H9 (cell line): ENCODE measurements at regions not wholly inside any gene's neighbourhood (a gene's known extent, or its start where the extent isn't known, plus 50 kb on each side); places are given as distances from the start of the nearest gene placed in this dataset.

Experiments
- DNase-seq: peaks from one replicate; pipeline ENCODE4 v3.0.0-alpha.2; 2017
- H2AFZ ChIP-seq: one replicate; pipeline ENCODE4 v1.6.1; 2013; ENCODE audit warnings: mild to moderate bottlenecking, low read length, control low read depth, moderate library complexity
- H2AK5ac ChIP-seq: 2 replicates; pipeline ENCODE4 v1.6.1; 2013; ENCODE audit warnings: low read length, control low read depth, mixed read lengths; ENCODE audit not compliant: insufficient read length
- H2BK120ac ChIP-seq: one replicate; pipeline ENCODE4 v1.6.1; 2013; ENCODE audit warnings: low read depth, mild to moderate bottlenecking, low read length, control low read depth, inconsistent platforms; ENCODE audit not compliant: poor library complexity, severe bottlenecking
- H2BK12ac ChIP-seq: 2 replicates; pipeline ENCODE4 v1.6.1; 2013; ENCODE audit warnings: low read length, control low read depth, mixed read lengths, low read depth; ENCODE audit not compliant: insufficient read length
- H2BK15ac ChIP-seq: 2 replicates; pipeline ENCODE4 v1.6.1; 2013; ENCODE audit warnings: low read depth, low read length, control low read depth
- H2BK20ac ChIP-seq: one replicate; pipeline ENCODE4 v1.6.1; 2013; ENCODE audit warnings: low read depth, mild to moderate bottlenecking, low read length, control low read depth, inconsistent platforms; ENCODE audit not compliant: poor library complexity, severe bottlenecking
- H2BK5ac ChIP-seq: 2 replicates; pipeline ENCODE4 v1.6.1; 2013; ENCODE audit warnings: low read length, control low read depth, mixed read lengths; ENCODE audit not compliant: insufficient read length
- H3K14ac ChIP-seq: 2 replicates; pipeline ENCODE4 v1.6.1; 2013; ENCODE audit warnings: low read length, control low read depth; ENCODE audit not compliant: insufficient read depth
- H3K18ac ChIP-seq: 2 replicates; pipeline ENCODE4 v1.6.1; 2013; ENCODE audit warnings: low read depth, mild to moderate bottlenecking, mixed read lengths, low read length, control low read depth; ENCODE audit not compliant: insufficient read length
- H3K23ac ChIP-seq: 2 replicates; pipeline ENCODE4 v1.6.1; 2013; ENCODE audit warnings: low read length, control low read depth, mixed read lengths, low read depth; ENCODE audit not compliant: insufficient read length
- H3K23me2 ChIP-seq: 2 replicates; pipeline ENCODE4 v1.6.1; 2013; ENCODE audit warnings: low read depth, mild to moderate bottlenecking, mixed read lengths, low read length, control low read depth; ENCODE audit not compliant: insufficient read length, poor library complexity, severe bottlenecking
- H3K27ac ChIP-seq: 2 replicates; pipeline ENCODE4 v1.5.1; 2013; ENCODE audit warnings: low read length, control low read depth, mixed read lengths, low read depth; ENCODE audit not compliant: insufficient read length
- H3K27me3 ChIP-seq: 2 replicates; pipeline ENCODE4 v1.6.1; 2013; ENCODE audit warnings: low read length, control low read depth, inconsistent platforms; ENCODE audit not compliant: insufficient read depth
- H3K4ac ChIP-seq: 2 replicates; pipeline ENCODE4 v1.6.1; 2013; ENCODE audit warnings: low read depth, mild to moderate bottlenecking, control low read depth, inconsistent platforms, low read length, moderate library complexity
- H3K4me1 ChIP-seq: 2 replicates; pipeline ENCODE4 v1.6.1; 2013; ENCODE audit warnings: low read length, control low read depth, inconsistent platforms; ENCODE audit not compliant: insufficient read depth
- H3K4me2 ChIP-seq: 2 replicates; pipeline ENCODE4 v1.6.1; 2013; ENCODE audit warnings: low read length, control low read depth, mixed read lengths; ENCODE audit not compliant: insufficient read length, insufficient read depth
- H3K56ac ChIP-seq: 2 replicates; pipeline ENCODE4 v1.6.1; 2013; ENCODE audit warnings: low read depth, mild to moderate bottlenecking, mixed read lengths, low read length, control low read depth; ENCODE audit not compliant: insufficient read length
- H3K79me1 ChIP-seq: 2 replicates; pipeline ENCODE4 v1.6.1; 2013; ENCODE audit warnings: low read depth, mild to moderate bottlenecking, moderate library complexity, low read length, control low read depth, inconsistent platforms; ENCODE audit not compliant: insufficient read depth, poor library complexity, severe bottlenecking
- H3K79me2 ChIP-seq: 2 replicates; pipeline ENCODE4 v1.6.1; 2013; ENCODE audit warnings: low read length, control low read depth, inconsistent platforms; ENCODE audit not compliant: insufficient read depth
- H3K9ac ChIP-seq: 2 replicates; pipeline ENCODE4 v1.6.1; 2013; ENCODE audit warnings: low read length, control low read depth, mixed read lengths; ENCODE audit not compliant: insufficient read length; ENCODE audit errors: extremely low read depth
- H3K9me3 ChIP-seq: one replicate; pipeline ENCODE4 v1.6.1; 2013; ENCODE audit warnings: low read depth, low read length, inconsistent platforms; ENCODE audit not compliant: control insufficient read depth
- H3T11ph ChIP-seq: one replicate; pipeline ENCODE4 v1.6.1; 2013; ENCODE audit warnings: mild to moderate bottlenecking, low read length, control low read depth, inconsistent platforms
- H4K20me1 ChIP-seq: one replicate; pipeline ENCODE4 v1.6.1; 2013; ENCODE audit not compliant: control insufficient read depth, insufficient read length, insufficient read depth
- H4K5ac ChIP-seq: 2 replicates; pipeline ENCODE4 v1.6.1; 2013; ENCODE audit warnings: low read depth, mild to moderate bottlenecking, mixed read lengths, low read length, control low read depth; ENCODE audit not compliant: insufficient read length
- H4K8ac ChIP-seq: replicated peaks from 2 replicates; pipeline ENCODE4 v1.6.1; 2013; ENCODE audit warnings: low read length, control low read depth, mixed read lengths, low read depth; ENCODE audit not compliant: insufficient read length
- H4K91ac ChIP-seq: 2 replicates; pipeline ENCODE4 v1.6.1; 2013; ENCODE audit warnings: low read depth, mild to moderate bottlenecking, moderate library complexity, mixed read lengths, low read length, control low read depth; ENCODE audit not compliant: insufficient read length
- H3K27ac Mint-ChIP-seq, 3 experiments: 2 replicates in 2 of 3; 3 replicates in 1 of 3; pipeline ENCODE4 v1.8.0; 2020 to 2021; ENCODE audit warnings: mixed read lengths in 3 of 3, mild to moderate bottlenecking in 1 of 3, moderate library complexity in 1 of 3
- H3K27me3 Mint-ChIP-seq: 2 replicates; pipeline ENCODE4 v1.8.0; 2021; ENCODE audit warnings: low read depth, mild to moderate bottlenecking, moderate library complexity, mixed read lengths
- H3K36me3 Mint-ChIP-seq, 3 experiments: 2 replicates in 2 of 3; 3 replicates in 1 of 3; pipeline ENCODE4 v1.8.0; 2020 to 2021; ENCODE audit warnings: low read depth in 3 of 3, mixed read lengths in 3 of 3; ENCODE audit not compliant: insufficient read depth in 1 of 3
- H3K4me1 Mint-ChIP-seq, 2 experiments: 2 replicates each; pipeline ENCODE4 v1.8.0; 2020; ENCODE audit warnings: mixed read lengths in 2 of 2
- H3K4me3 Mint-ChIP-seq, 2 experiments: 2 replicates in 1 of 2; 3 replicates in 1 of 2; pipeline ENCODE4 v1.8.0; 2020 to 2021; ENCODE audit warnings: mild to moderate bottlenecking in 2 of 2, mixed read lengths in 2 of 2, moderate library complexity in 1 of 2
- H3K9me3 Mint-ChIP-seq, 2 experiments: 2 replicates in 1 of 2; 3 replicates in 1 of 2; pipeline ENCODE4 v1.8.0; 2020; ENCODE audit warnings: mild to moderate bottlenecking in 2 of 2, mixed read lengths in 2 of 2, moderate library complexity in 1 of 2
- TF ChIP-seq, protein P1 (sequence below): fragments of 200-600 bp; sonication (generic); conservative IDR thresholded peaks from 3 replicates; pipeline ENCODE4 v1.8.0; 2021; ENCODE audit warnings: antibody characterized with exemption, mild to moderate bottlenecking

DNA sequence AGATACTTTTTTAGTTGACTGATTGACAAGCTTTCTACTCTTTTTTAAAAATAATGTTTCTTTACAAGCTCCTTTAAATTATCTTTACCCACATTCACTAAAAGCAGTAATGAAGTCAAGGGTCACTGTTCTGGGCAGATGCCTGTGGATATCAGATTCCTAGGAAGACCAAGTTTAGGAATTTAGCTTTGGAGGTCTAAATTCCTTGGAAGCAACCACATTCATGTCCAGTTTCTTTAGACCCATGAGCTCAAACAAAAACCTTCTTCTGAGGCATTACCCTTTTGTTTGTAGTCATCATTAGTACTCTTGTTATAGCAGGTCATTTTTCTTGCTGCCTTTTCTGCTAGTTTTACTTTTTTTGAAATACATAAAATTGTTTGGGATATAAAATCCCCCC, 462.9 kb upstream of the JAG1 start:
- Histone ChIP-seq H3K79me2 (no peaks in the 10 kb centered on the region), H2BK20ac (no peak overlapping the region), H3K4ac (no peak overlapping the region), H4K8ac (no peak overlapping the region), H4K91ac (no peak overlapping the region), H3K18ac (no peak overlapping the region), H3K56ac (no peak overlapping the region), H2AK5ac (no peak overlapping the region), H2BK15ac (no peak overlapping the region), H2BK5ac (no peak overlapping the region), H4K5ac (no peak overlapping the region), H2AFZ (no peak overlapping the region), H3K14ac (no peak overlapping the region), H3K9me3 (no peaks in the 10 kb centered on the region), H3K79me1 (no peaks in the 10 kb centered on the region), H4K20me1 (no peaks in the 10 kb centered on the region), H3K4me2 (no peak overlapping the region), H3K23ac (no peak overlapping the region), H3K23me2 (no peaks in the 10 kb centered on the region), H3K4me1 (no peaks in the 10 kb centered on the region), H2BK12ac (no peak overlapping the region), H3K9ac (no peak overlapping the region), H3T11ph (no peak overlapping the region), H2BK120ac (no peak overlapping the region), H3K27me3 (no peaks in the 10 kb centered on the region), H3K27ac (no peak overlapping the region)
- Mint-ChIP-seq H3K4me1 (no peaks in the 10 kb centered on the region), H3K9me3 (no peaks in the 10 kb centered on the region), H3K36me3 (no peaks in the 10 kb centered on the region), H3K27me3 (no peaks in the 10 kb centered on the region), H3K27ac (no peak overlapping the region), H3K4me3 (no peak overlapping the region)
- no peak for DNase-seq
- TF ChIP-seq, protein P1, sequence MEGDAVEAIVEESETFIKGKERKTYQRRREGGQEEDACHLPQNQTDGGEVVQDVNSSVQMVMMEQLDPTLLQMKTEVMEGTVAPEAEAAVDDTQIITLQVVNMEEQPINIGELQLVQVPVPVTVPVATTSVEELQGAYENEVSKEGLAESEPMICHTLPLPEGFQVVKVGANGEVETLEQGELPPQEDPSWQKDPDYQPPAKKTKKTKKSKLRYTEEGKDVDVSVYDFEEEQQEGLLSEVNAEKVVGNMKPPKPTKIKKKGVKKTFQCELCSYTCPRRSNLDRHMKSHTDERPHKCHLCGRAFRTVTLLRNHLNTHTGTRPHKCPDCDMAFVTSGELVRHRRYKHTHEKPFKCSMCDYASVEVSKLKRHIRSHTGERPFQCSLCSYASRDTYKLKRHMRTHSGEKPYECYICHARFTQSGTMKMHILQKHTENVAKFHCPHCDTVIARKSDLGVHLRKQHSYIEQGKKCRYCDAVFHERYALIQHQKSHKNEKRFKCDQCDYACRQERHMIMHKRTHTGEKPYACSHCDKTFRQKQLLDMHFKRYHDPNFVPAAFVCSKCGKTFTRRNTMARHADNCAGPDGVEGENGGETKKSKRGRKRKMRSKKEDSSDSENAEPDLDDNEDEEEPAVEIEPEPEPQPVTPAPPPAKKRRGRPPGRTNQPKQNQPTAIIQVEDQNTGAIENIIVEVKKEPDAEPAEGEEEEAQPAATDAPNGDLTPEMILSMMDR, result no peak
